A673 (cell line): ENCODE measurements at regions not wholly inside any gene's neighbourhood (a gene's known extent, or its start where the extent isn't known, plus 50 kb on each side); places are given as distances from the start of the nearest gene placed in this dataset.

Experiments
- BruUV-seq: library from RNA; stranded (reverse); fragments of 400-500 nt; replicated peaks from 2 replicates; lab custom pipeline; 2021; lab: Mats Ljungman, UMichigan
- CTCF ChIA-PET: fragments of 300-600 bp; sonication (Branson Sonifier 250); formaldehyde crosslinking; loops from one replicate; lab custom pipeline; 2022; ENCODE audit warnings: antibody characterized with exemption; lab: Charles Lee
- POLR2A ChIA-PET: fragments of 300-600 bp; sonication (Branson Sonifier 250); formaldehyde crosslinking; loops from one replicate; lab custom pipeline; 2022; ENCODE audit warnings: antibody characterized with exemption; ENCODE audit not compliant: low non-redundant PET; lab: Charles Lee
- DNase-seq: peaks from one replicate; pipeline ENCODE4 v3.0.0-alpha.2; 2015; ENCODE audit warnings: low spot score
- H3K27ac ChIP-seq: fragments of 200-600 bp; sonication (generic); 2 replicates; pipeline ENCODE4 v1.5.1; 2016; ENCODE audit warnings: mixed run types, low read depth, mild to moderate bottlenecking, mixed read lengths, antibody characterized with exemption, low read length; ENCODE audit not compliant: poor library complexity, severe bottlenecking
- H3K27me3 ChIP-seq: fragments of 200-600 bp; sonication (generic); replicated peaks from 2 replicates; pipeline ENCODE4 v1.6.1; 2017; ENCODE audit warnings: mixed run types, low read depth, mild to moderate bottlenecking, mixed read lengths, antibody characterized with exemption, low read length; ENCODE audit not compliant: insufficient read depth, poor library complexity
- H3K36me3 ChIP-seq: fragments of 200-600 bp; sonication (generic); 2 replicates; pipeline ENCODE4 v1.6.1; 2016; ENCODE audit warnings: mixed run types, mild to moderate bottlenecking, mixed read lengths, antibody characterized with exemption, low read length; ENCODE audit not compliant: insufficient read depth, poor library complexity, severe bottlenecking
- H3K4me1 ChIP-seq: fragments of 200-600 bp; sonication (generic); 2 replicates; pipeline ENCODE4 v1.6.1; 2017; ENCODE audit warnings: mixed run types, mild to moderate bottlenecking, mixed read lengths, antibody characterized with exemption, low read length; ENCODE audit not compliant: insufficient read depth, poor library complexity, severe bottlenecking
- H3K4me3 ChIP-seq: fragments of 200-600 bp; sonication (generic); 2 replicates; pipeline ENCODE4 v1.5.1; 2016; ENCODE audit warnings: low read depth, mixed run types, mild to moderate bottlenecking, mixed read lengths, low read length; ENCODE audit not compliant: poor library complexity, severe bottlenecking
- H3K9me3 ChIP-seq: fragments of 200-600 bp; sonication (generic); 2 replicates; pipeline ENCODE4 v1.6.1; 2016; ENCODE audit warnings: mixed run types, low read depth, mild to moderate bottlenecking, mixed read lengths, antibody characterized with exemption, low read length; ENCODE audit not compliant: poor library complexity, severe bottlenecking
- CTCF ChIP-seq: fragments of 300-800, 200-600 bp; sonication (generic); conservative IDR thresholded peaks from 2 replicates; pipeline ENCODE4 v1.5.1; 2017; ENCODE audit warnings: low read depth, mild to moderate bottlenecking, antibody characterized with exemption, low read length, moderate library complexity, mixed read lengths
- EZH2 ChIP-seq: fragments of 200-600 bp; sonication (generic); IDR thresholded peaks from 2 replicates; pipeline ENCODE4 v1.6.1; 2017; ENCODE audit warnings: borderline replicate concordance, low read depth, mild to moderate bottlenecking, mixed read lengths, antibody characterized with exemption, low read length; ENCODE audit not compliant: poor library complexity, severe bottlenecking
- intact Hi-C: fragments of 100-400 bp; cut with micrococcal nuclease; formaldehyde crosslinking; loops from one replicate; pipeline ENCODE4 v1.10.0; 2022; ENCODE audit not compliant: unreplicated experiment

GRCh38 chrX:124814106-124814505 lies 467.7 kb downstream of the SH2D1A start:
- no peak for DNase-seq
- intact Hi-C loops = no loop called here
- no peak overlapping the region for H3K27ac ChIP-seq
- no TSS peak for BruUV-seq
- CTCF ChIA-PET = no interaction called here
- peaks cover 7% of the 10 kb centered on the region for H3K9me3 ChIP-seq
- H3K4me1 ChIP-seq = no peaks in the 10 kb centered on the region
- TF ChIP-seq CTCF (no peak), EZH2 (no peak)
- H3K4me3 ChIP-seq = no peak overlapping the region
- H3K27me3 ChIP-seq = no peaks in the 10 kb centered on the region
- H3K36me3 ChIP-seq = no peaks in the 10 kb centered on the region
- POLR2A ChIA-PET = no interaction called here

GRCh38 chrX:124818033-124818432 lies 471.7 kb downstream of the SH2D1A start:
- intact Hi-C loops = no loop called here
- POLR2A ChIA-PET = no interaction called here
- Histone ChIP-seq H3K27me3 (no peaks in the 10 kb centered on the region), H3K27ac (no peak overlapping the region), H3K4me1 (no peaks in the 10 kb centered on the region), H3K36me3 (no peaks in the 10 kb centered on the region), H3K9me3 (no peaks in the 10 kb centered on the region), H3K4me3 (no peak overlapping the region)
- CTCF ChIA-PET = no interaction called here
- no peak for TF ChIP-seq EZH2
- TF ChIP-seq CTCF = no peak
- DNase-seq = no peak
- BruUV-seq = no TSS peak

- Histone ChIP-seq H3K27ac (no peak overlapping the region), H3K4me3 (no peak overlapping the region), H3K4me1 (no peaks in the 10 kb centered on the region), H3K27me3 (no peaks in the 10 kb centered on the region), H3K9me3 (no peaks in the 10 kb centered on the region), H3K36me3 (no peaks in the 10 kb centered on the region)
- no peak for DNase-seq
- BruUV-seq = no TSS peak
- intact Hi-C loops = no loop called here
- no peak for TF ChIP-seq CTCF
- TF ChIP-seq EZH2 = no peak
- POLR2A ChIA-PET = no interaction called here
- CTCF ChIA-PET = no interaction called here
These were observed 472.4 kb downstream of the SH2D1A start for GRCh38 chrX:124818764-124819163.
